ENCODE measurements at regions not wholly inside any gene's neighbourhood (a gene's known extent, or its start where the extent isn't known, plus 50 kb on each side); places are given as distances from the start of the nearest gene placed in this dataset.
"Not testable (repeated sequence)": the region's sequence is repeated elsewhere in the genome, so short reads cannot be mapped to it uniquely, and the experiment has no call there.

DNA sequence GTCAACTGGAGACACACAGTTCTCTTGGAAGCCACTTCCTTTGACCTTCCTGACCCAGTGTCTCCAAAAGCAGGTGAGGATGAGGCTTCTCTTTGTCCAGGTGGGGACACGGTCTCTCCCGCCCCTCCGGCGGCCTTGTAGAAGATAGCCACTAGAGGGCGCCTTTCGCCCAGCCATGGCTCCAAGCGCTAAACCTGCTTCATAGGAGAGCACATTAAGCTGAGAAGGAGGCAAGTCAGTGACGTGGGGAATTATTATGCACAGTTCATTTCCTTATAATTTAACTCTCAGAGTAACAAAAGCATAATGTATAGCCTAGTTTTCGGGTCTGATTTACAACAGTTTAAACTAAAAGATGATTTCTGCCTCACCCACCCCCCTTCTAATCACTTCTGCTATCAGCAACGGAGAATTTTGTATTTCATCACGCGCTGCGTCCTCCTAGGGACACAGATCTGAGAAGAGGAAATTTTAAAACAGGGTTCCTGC, 208.7 kb downstream of the ICOS start:
- peak overlapping the region in 1 of 2 experiments; percentile 74 for H3K4me3 ChIP-seq (ENCODE audit: insufficient read depth in 1 of 2, low read depth in 1 of 2, low read length in 2 of 2)

DNA sequence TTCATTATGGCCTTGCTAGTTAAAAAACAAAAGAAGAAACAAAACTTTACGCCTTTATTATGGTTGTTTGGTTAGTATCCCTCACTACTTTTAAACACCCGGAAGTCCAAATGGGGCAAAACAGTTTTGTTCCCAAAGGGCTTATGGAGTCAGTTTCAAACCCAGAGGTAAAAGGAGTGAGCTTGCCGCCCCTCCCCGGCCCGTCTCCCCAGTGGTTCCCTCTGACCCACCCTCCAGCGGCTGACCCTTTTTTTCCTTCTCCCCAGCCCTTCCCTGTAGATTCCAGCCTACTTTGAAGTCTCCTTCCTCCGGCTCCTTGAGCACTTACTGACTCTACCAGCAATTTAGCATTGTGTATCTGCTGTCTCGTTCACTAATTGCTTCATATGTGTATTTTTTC, 209.2 kb downstream of the ICOS start:
- H3K4me1 ChIP-seq (ENCODE audit: control insufficient read depth, insufficient read depth, low read depth, low read length) = peaks cover 2% of the 10 kb centered on the region
- H3K9me3 ChIP-seq (ENCODE audit: control insufficient read depth, low read length) = no peaks in the 10 kb centered on the region
- H3K14ac ChIP-seq (ENCODE audit: low read length in 2 of 2) = no peak overlapping the region
- no peak overlapping the region for H3K18ac ChIP-seq (ENCODE audit: low read depth in 1 of 2, low read length in 2 of 2)
- H3K9ac ChIP-seq (ENCODE audit: low read length) = peak overlapping the region; percentile 71
- DNase-seq = no peak
- H2BK120ac ChIP-seq (ENCODE audit: low read depth, low read length) = no peak overlapping the region
- no peak overlapping the region for H2BK5ac ChIP-seq (ENCODE audit: low read depth, low read length, poor library complexity, severe bottlenecking)
- no peak overlapping the region for H3K23ac ChIP-seq (ENCODE audit: low read length in 2 of 2)
- no peak overlapping the region for H2AFZ ChIP-seq (ENCODE audit: low read depth, low read length)
- H2BK15ac ChIP-seq (ENCODE audit: low read depth, poor library complexity, severe bottlenecking) = no peak overlapping the region
- no peak overlapping the region for H2BK12ac ChIP-seq (ENCODE audit: low read length in 2 of 2)
- peaks cover 18 to 21% of the 10 kb centered on the region in 2 experiments for H3K27me3 ChIP-seq (ENCODE audit: control insufficient read depth in 1 of 2, insufficient read depth in 1 of 2, low read length in 2 of 2)
- H2AK5ac ChIP-seq (ENCODE audit: low read length, severe bottlenecking) = no peak overlapping the region
- H3K79me1 ChIP-seq (replicated peaks; ENCODE audit: low read length, poor library complexity, severe bottlenecking) = no peaks in the 10 kb centered on the region
- no peak overlapping the region for H4K8ac ChIP-seq (ENCODE audit: low read length)
- no peak overlapping the region for H4K91ac ChIP-seq (ENCODE audit: low read length)
- peak overlapping the region in 1 of 2 experiments; percentile 74 for H3K4me3 ChIP-seq (ENCODE audit: insufficient read depth in 1 of 2, low read depth in 1 of 2, low read length in 2 of 2)
- no peak overlapping the region for H3K27ac ChIP-seq (ENCODE audit: low read length, poor library complexity, severe bottlenecking)
- no peaks in the 10 kb centered on the region for H3K36me3 ChIP-seq (ENCODE audit: control insufficient read depth in 1 of 2, insufficient read depth in 2 of 2, low read depth in 1 of 2, low read length in 2 of 2)
- H3K4me2 ChIP-seq (ENCODE audit: low read length, poor library complexity, severe bottlenecking) = peak overlapping the region; percentile 17
- 38% methylated on average over 8 of the region's 8 CpGs for WGBS
- H3K4ac ChIP-seq (ENCODE audit: low read depth in 1 of 2, low read length in 2 of 2) = no peak overlapping the region

More for the DNA sequence above, 208.7 kb downstream of the ICOS start:
- H2BK5ac ChIP-seq (ENCODE audit: low read depth, low read length, poor library complexity, severe bottlenecking) = no peak overlapping the region
- H2AFZ ChIP-seq (ENCODE audit: low read depth, low read length) = no peak overlapping the region
- no peak overlapping the region for H4K91ac ChIP-seq (ENCODE audit: low read length)
- H3K9ac ChIP-seq (ENCODE audit: low read length) = peak overlapping the region; percentile 71
- WGBS = 28% methylated on average over 10 of the region's 13 CpGs
- no peak overlapping the region for H3K18ac ChIP-seq (ENCODE audit: low read depth in 1 of 2, low read length in 2 of 2)
- H3K27ac ChIP-seq (ENCODE audit: low read length, poor library complexity, severe bottlenecking) = no peak overlapping the region
- H2BK15ac ChIP-seq (ENCODE audit: low read depth, poor library complexity, severe bottlenecking) = no peak overlapping the region
- no peak overlapping the region for H3K4me2 ChIP-seq (ENCODE audit: low read length, poor library complexity, severe bottlenecking)
- no peak overlapping the region for H3K4ac ChIP-seq (ENCODE audit: low read depth in 1 of 2, low read length in 2 of 2)
- H3K4me1 ChIP-seq (ENCODE audit: control insufficient read depth, insufficient read depth, low read depth, low read length) = no peaks in the 10 kb centered on the region
- no peaks in the 10 kb centered on the region for H3K36me3 ChIP-seq (ENCODE audit: control insufficient read depth in 1 of 2, insufficient read depth in 2 of 2, low read depth in 1 of 2, low read length in 2 of 2)
- H2BK12ac ChIP-seq (ENCODE audit: low read length in 2 of 2) = no peak overlapping the region
- peak; percentile 69 for DNase-seq
- H3K14ac ChIP-seq (ENCODE audit: low read length in 2 of 2) = no peak overlapping the region
- H4K8ac ChIP-seq (ENCODE audit: low read length) = no peak overlapping the region
- no peak overlapping the region for H3K23ac ChIP-seq (ENCODE audit: low read length in 2 of 2)
- no peaks in the 10 kb centered on the region for H3K9me3 ChIP-seq (ENCODE audit: control insufficient read depth, low read length)
- H3K79me1 ChIP-seq (replicated peaks; ENCODE audit: low read length, poor library complexity, severe bottlenecking) = no peaks in the 10 kb centered on the region
- H2BK120ac ChIP-seq (ENCODE audit: low read depth, low read length) = no peak overlapping the region
- H2AK5ac ChIP-seq (ENCODE audit: low read length, severe bottlenecking) = no peak overlapping the region
- H3K27me3 ChIP-seq (ENCODE audit: control insufficient read depth in 1 of 2, insufficient read depth in 1 of 2, low read length in 2 of 2) = peaks cover 18 to 22% of the 10 kb centered on the region in 2 experiments

DNA sequence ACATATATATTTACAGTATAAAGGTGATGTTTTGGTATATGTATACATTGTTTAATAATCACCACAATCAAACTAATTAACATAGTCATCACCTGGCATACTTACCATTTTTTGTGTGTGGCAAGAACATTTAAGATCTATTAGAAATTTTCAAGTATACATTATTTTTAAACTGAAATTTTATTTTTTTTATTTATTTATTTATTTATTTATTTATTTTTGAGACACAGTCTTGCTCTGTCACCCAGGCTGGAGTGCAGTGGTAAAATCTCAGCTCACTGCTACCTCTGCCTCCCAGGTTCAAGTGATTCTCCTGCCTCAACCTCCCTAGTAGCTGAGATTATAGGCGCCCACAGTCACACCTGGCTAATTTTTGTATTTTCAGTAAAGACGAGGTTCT, 210.5 kb downstream of the ICOS start:
- H4K8ac ChIP-seq (ENCODE audit: low read length); H3K4me3 ChIP-seq (ENCODE audit: insufficient read depth in 1 of 2, low read depth in 1 of 2, low read length in 2 of 2); H3K9ac ChIP-seq (ENCODE audit: low read length); DNase-seq; H4K91ac ChIP-seq (ENCODE audit: low read length); H3K4ac ChIP-seq (ENCODE audit: low read depth in 1 of 2, low read length in 2 of 2); H2BK12ac ChIP-seq (ENCODE audit: low read length in 2 of 2); H3K18ac ChIP-seq (ENCODE audit: low read depth in 1 of 2, low read length in 2 of 2); H2BK15ac ChIP-seq (ENCODE audit: low read depth, poor library complexity, severe bottlenecking); H3K36me3 ChIP-seq (ENCODE audit: control insufficient read depth in 1 of 2, insufficient read depth in 2 of 2, low read depth in 1 of 2, low read length in 2 of 2); H3K9me3 ChIP-seq (ENCODE audit: control insufficient read depth, low read length); H2AFZ ChIP-seq (ENCODE audit: low read depth, low read length); H3K4me1 ChIP-seq (ENCODE audit: control insufficient read depth, insufficient read depth, low read depth, low read length); H2AK5ac ChIP-seq (ENCODE audit: low read length, severe bottlenecking); H2BK120ac ChIP-seq (ENCODE audit: low read depth, low read length); H3K4me2 ChIP-seq (ENCODE audit: low read length, poor library complexity, severe bottlenecking); H3K79me1 ChIP-seq (replicated peaks; ENCODE audit: low read length, poor library complexity, severe bottlenecking); H3K14ac ChIP-seq (ENCODE audit: low read length in 2 of 2); H3K27ac ChIP-seq (ENCODE audit: low read length, poor library complexity, severe bottlenecking); H2BK5ac ChIP-seq (ENCODE audit: low read depth, low read length, poor library complexity, severe bottlenecking); H3K23ac ChIP-seq (ENCODE audit: low read length in 2 of 2): not testable (repeated sequence)
- peaks cover 18 to 23% of the 10 kb centered on the region in 2 experiments for H3K27me3 ChIP-seq (ENCODE audit: control insufficient read depth in 1 of 2, insufficient read depth in 1 of 2, low read length in 2 of 2)
- 97% methylated on average over 2 of the region's 2 CpGs for WGBS

DNA sequence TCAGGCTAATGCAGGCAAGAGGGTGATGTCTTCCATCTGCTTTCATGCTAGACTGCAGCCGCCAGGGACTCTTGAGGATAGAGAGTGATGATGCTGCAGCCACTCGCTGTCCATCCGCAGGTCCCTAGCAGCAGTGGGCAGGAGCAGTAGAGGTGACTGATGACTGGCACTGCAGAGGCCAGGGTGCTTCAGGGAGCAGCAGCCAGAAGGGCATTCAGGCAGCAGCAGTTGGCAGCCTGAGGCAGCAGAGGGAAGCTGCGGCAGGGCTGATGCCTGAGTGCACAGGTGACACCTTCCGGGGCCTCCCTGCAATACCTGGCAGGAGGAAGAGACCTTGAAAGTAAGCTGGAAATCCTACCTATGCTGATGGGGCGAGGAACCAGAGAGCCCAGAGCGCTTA, 214.2 kb downstream of the ICOS start:
- H2BK5ac ChIP-seq (ENCODE audit: low read depth, low read length, poor library complexity, severe bottlenecking) = no peak overlapping the region
- no peaks in the 10 kb centered on the region for H3K36me3 ChIP-seq (ENCODE audit: control insufficient read depth in 1 of 2, insufficient read depth in 2 of 2, low read depth in 1 of 2, low read length in 2 of 2)
- no peak overlapping the region for H2AFZ ChIP-seq (ENCODE audit: low read depth, low read length)
- no peak overlapping the region for H2AK5ac ChIP-seq (ENCODE audit: low read length, severe bottlenecking)
- no peak overlapping the region for H2BK120ac ChIP-seq (ENCODE audit: low read depth, low read length)
- H3K4me3 ChIP-seq (ENCODE audit: insufficient read depth in 1 of 2, low read depth in 1 of 2, low read length in 2 of 2) = no peak overlapping the region
- WGBS = 76% methylated on average over 7 of the region's 7 CpGs
- no peaks in the 10 kb centered on the region for H3K79me1 ChIP-seq (replicated peaks; ENCODE audit: low read length, poor library complexity, severe bottlenecking)
- H2BK15ac ChIP-seq (ENCODE audit: low read depth, poor library complexity, severe bottlenecking) = no peak overlapping the region
- no peak for DNase-seq
- H3K9ac ChIP-seq (ENCODE audit: low read length) = no peak overlapping the region
- no peak overlapping the region for H3K4ac ChIP-seq (ENCODE audit: low read depth in 1 of 2, low read length in 2 of 2)
- no peak overlapping the region for H4K8ac ChIP-seq (ENCODE audit: low read length)
- no peak overlapping the region for H3K4me2 ChIP-seq (ENCODE audit: low read length, poor library complexity, severe bottlenecking)
- H3K27ac ChIP-seq (ENCODE audit: low read length, poor library complexity, severe bottlenecking) = no peak overlapping the region
- no peak overlapping the region for H3K18ac ChIP-seq (ENCODE audit: low read depth in 1 of 2, low read length in 2 of 2)
- H3K14ac ChIP-seq (ENCODE audit: low read length in 2 of 2) = peak overlapping the region in 1 of 2 experiments; percentile 46
- peak overlapping the region in 1 of 2 experiments; percentile 68 for H3K23ac ChIP-seq (ENCODE audit: low read length in 2 of 2)
- peaks cover 0 to 25% of the 10 kb centered on the region in 2 experiments for H3K27me3 ChIP-seq (ENCODE audit: control insufficient read depth in 1 of 2, insufficient read depth in 1 of 2, low read length in 2 of 2)
- H3K4me1 ChIP-seq (ENCODE audit: control insufficient read depth, insufficient read depth, low read depth, low read length) = peaks cover 2% of the 10 kb centered on the region
- H4K91ac ChIP-seq (ENCODE audit: low read length) = no peak overlapping the region
- no peaks in the 10 kb centered on the region for H3K9me3 ChIP-seq (ENCODE audit: control insufficient read depth, low read length)
- no peak overlapping the region for H2BK12ac ChIP-seq (ENCODE audit: low read length in 2 of 2)

Measured in mesenchymal stem cell (in vitro differentiated cells and primary cell).